SK-N-SH treated with all-trans-retinoic acid at 6 μM for 48 hours (cell line): ENCODE measurements at regions not wholly inside any gene's neighbourhood (a gene's known extent, or its start where the extent isn't known, plus 50 kb on each side); places are given as distances from the start of the nearest gene placed in this dataset.

Source experiments
- ATAC-seq: fragments of 200-7000 bp; cut with Tn5 transposase; 3 replicates; pipeline ENCODE4 v1.9.1; 2020; ENCODE audit warnings: mild to moderate bottlenecking, moderate library complexity
- ARNTL ChIP-seq: fragments of 450-650 bp; formaldehyde crosslinking; IDR thresholded peaks from 2 replicates; pipeline ENCODE4 v1.5.0; 2020; ENCODE audit warnings: low read depth, mild to moderate bottlenecking, moderate library complexity, borderline replicate concordance
- CREB5 ChIP-seq: fragments of 250-450 bp; sonication (Bioruptor Pico); IDR thresholded peaks from 2 replicates; pipeline ENCODE4 v1.5.1; 2020; ENCODE audit warnings: low read depth, mild to moderate bottlenecking, moderate library complexity
- CSDC2 ChIP-seq: fragments of 250-450 bp; sonication (Bioruptor Pico); IDR thresholded peaks from 2 replicates; pipeline ENCODE4 v1.5.0; 2020; ENCODE audit warnings: mild to moderate bottlenecking, moderate library complexity
- ESRRG ChIP-seq: fragments of 250-450 bp; sonication (Bioruptor Pico); IDR thresholded peaks from 2 replicates; pipeline ENCODE4 v1.6.1; 2021; ENCODE audit warnings: mild to moderate bottlenecking
- GLIS3 ChIP-seq: fragments of 250-450 bp; sonication (Bioruptor Pico); IDR thresholded peaks from 2 replicates; pipeline ENCODE4 v1.5.0; 2020; ENCODE audit warnings: mild to moderate bottlenecking, moderate library complexity
- ISL1 ChIP-seq: fragments of 250-450 bp; sonication (Bioruptor Pico); IDR thresholded peaks from 2 replicates; pipeline ENCODE4 v2.1.2; 2022; ENCODE audit warnings: mild to moderate bottlenecking, moderate library complexity
- PPARA ChIP-seq: fragments of 250-450 bp; sonication (Bioruptor Pico); IDR thresholded peaks from 2 replicates; pipeline ENCODE4 v1.5.0; 2020; ENCODE audit warnings: mild to moderate bottlenecking, borderline replicate concordance
- RARB ChIP-seq: fragments of 250-450 bp; sonication (Bioruptor Pico); IDR thresholded peaks from 2 replicates; pipeline ENCODE4 v1.8.0; 2021; ENCODE audit warnings: mild to moderate bottlenecking, moderate library complexity
- SNAI2 ChIP-seq: fragments of 250-450 bp; sonication (Bioruptor Pico); IDR thresholded peaks from 2 replicates; pipeline ENCODE4 v1.5.0; 2020; ENCODE audit warnings: mild to moderate bottlenecking, moderate library complexity
- TCF4 ChIP-seq: fragments of 250-450 bp; sonication (Bioruptor Pico); IDR thresholded peaks from 2 replicates; pipeline ENCODE4 v1.8.0; 2021; ENCODE audit warnings: mild to moderate bottlenecking, moderate library complexity, borderline replicate concordance
- TOX ChIP-seq: fragments of 250-450 bp; sonication (Bioruptor Pico); IDR thresholded peaks from 2 replicates; pipeline ENCODE4 v1.8.0; 2021; ENCODE audit warnings: mild to moderate bottlenecking, moderate library complexity, borderline replicate concordance
- TSHZ2 ChIP-seq: fragments of 250-450 bp; sonication (Bioruptor Pico); IDR thresholded peaks from 2 replicates; pipeline ENCODE4 v1.5.0; 2020; ENCODE audit warnings: mild to moderate bottlenecking, moderate library complexity
- ZC3H10 ChIP-seq: fragments of 250-450 bp; sonication (Bioruptor Pico); IDR thresholded peaks from 2 replicates; pipeline ENCODE4 v1.5.1; 2021; ENCODE audit warnings: mild to moderate bottlenecking, moderate library complexity
- ZFP3 ChIP-seq: fragments of 250-450 bp; sonication (Bioruptor Pico); IDR thresholded peaks from 2 replicates; pipeline ENCODE4 v1.5.0; 2020; ENCODE audit warnings: mild to moderate bottlenecking, moderate library complexity
- ZFP30 ChIP-seq: fragments of 450-650 bp; formaldehyde crosslinking; IDR thresholded peaks from 2 replicates; pipeline ENCODE4 v1.5.0; 2022; ENCODE audit warnings: mild to moderate bottlenecking, moderate library complexity
- ZNF565 ChIP-seq: fragments of 450-650 bp; formaldehyde crosslinking; conservative IDR thresholded peaks from 2 replicates; pipeline ENCODE4 v1.5.0; 2020; ENCODE audit warnings: low read depth, mild to moderate bottlenecking, moderate library complexity
- ZNF70 ChIP-seq: fragments of 450-650 bp; formaldehyde crosslinking; IDR thresholded peaks from 2 replicates; pipeline ENCODE4 v1.5.0; 2020; ENCODE audit warnings: mild to moderate bottlenecking, moderate library complexity
- ZNF8 ChIP-seq: fragments of 450-650 bp; formaldehyde crosslinking; IDR thresholded peaks from 2 replicates; pipeline ENCODE4 v1.5.0; 2020; ENCODE audit warnings: mild to moderate bottlenecking, moderate library complexity
- TF ChIP-seq, protein P1 (sequence below): fragments of 250-450 bp; sonication (Bioruptor Pico); IDR thresholded peaks from 2 replicates; pipeline ENCODE4 v1.5.1; 2021; ENCODE audit warnings: mild to moderate bottlenecking, moderate library complexity
- TF ChIP-seq, protein P2 (sequence below): fragments of 250-450 bp; sonication (Bioruptor Pico); IDR thresholded peaks from 2 replicates; pipeline ENCODE4 v1.8.0; 2021; ENCODE audit warnings: low read depth, mild to moderate bottlenecking, moderate library complexity, borderline replicate concordance
- TF ChIP-seq, protein P3 (sequence below): fragments of 250-450 bp; sonication (Bioruptor Pico); IDR thresholded peaks from 2 replicates; pipeline ENCODE4 v1.8.0; 2020; ENCODE audit warnings: mild to moderate bottlenecking, moderate library complexity, borderline replicate concordance

- ATAC-seq = no peak
- TF ChIP-seq ZFP30 (no peak), RARB (CRISPR knock-in tag) (no peak), ZC3H10 (no peak)
These were observed 357.0 kb upstream of the ID2 start for GRCh38 chr2:8324901-8325300.

GRCh38 chr2:8327371-8328100 is 354.3 kb upstream of the ID2 start:
- TF ChIP-seq CREB5 (CRISPR knock-in tag) (no peak), ZNF70 (CRISPR knock-in tag) (no peak), ZNF565 (CRISPR knock-in tag) (no peak), ZNF8 (CRISPR knock-in tag) (no peak)
- TF ChIP-seq, protein P1, sequence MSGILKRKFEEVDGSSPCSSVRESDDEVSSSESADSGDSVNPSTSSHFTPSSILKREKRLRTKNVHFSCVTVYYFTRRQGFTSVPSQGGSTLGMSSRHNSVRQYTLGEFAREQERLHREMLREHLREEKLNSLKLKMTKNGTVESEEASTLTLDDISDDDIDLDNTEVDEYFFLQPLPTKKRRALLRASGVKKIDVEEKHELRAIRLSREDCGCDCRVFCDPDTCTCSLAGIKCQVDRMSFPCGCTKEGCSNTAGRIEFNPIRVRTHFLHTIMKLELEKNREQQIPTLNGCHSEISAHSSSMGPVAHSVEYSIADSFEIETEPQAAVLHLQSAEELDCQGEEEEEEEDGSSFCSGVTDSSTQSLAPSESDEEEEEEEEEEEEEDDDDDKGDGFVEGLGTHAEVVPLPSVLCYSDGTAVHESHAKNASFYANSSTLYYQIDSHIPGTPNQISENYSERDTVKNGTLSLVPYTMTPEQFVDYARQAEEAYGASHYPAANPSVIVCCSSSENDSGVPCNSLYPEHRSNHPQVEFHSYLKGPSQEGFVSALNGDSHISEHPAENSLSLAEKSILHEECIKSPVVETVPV (CRISPR knock-in tag) = no peak
- ATAC-seq = no peak

- no peak for ATAC-seq
- TF ChIP-seq, protein P2, sequence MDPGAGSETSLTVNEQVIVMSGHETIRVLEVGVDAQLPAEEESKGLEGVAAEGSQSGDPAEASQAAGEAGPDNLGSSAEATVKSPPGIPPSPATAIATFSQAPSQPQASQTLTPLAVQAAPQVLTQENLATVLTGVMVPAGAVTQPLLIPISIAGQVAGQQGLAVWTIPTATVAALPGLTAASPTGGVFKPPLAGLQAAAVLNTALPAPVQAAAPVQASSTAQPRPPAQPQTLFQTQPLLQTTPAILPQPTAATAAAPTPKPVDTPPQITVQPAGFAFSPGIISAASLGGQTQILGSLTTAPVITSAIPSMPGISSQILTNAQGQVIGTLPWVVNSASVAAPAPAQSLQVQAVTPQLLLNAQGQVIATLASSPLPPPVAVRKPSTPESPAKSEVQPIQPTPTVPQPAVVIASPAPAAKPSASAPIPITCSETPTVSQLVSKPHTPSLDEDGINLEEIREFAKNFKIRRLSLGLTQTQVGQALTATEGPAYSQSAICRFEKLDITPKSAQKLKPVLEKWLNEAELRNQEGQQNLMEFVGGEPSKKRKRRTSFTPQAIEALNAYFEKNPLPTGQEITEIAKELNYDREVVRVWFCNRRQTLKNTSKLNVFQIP (CRISPR knock-in tag) = no peak
- TF ChIP-seq CSDC2 (CRISPR knock-in tag) (no peak), ZNF70 (CRISPR knock-in tag) (no peak), ESRRG (CRISPR knock-in tag) (no peak), RARB (CRISPR knock-in tag) (no peak), PPARA (no peak), GLIS3 (CRISPR knock-in tag) (no peak), CREB5 (CRISPR knock-in tag) (no peak), ZFP30 (no peak), TSHZ2 (CRISPR knock-in tag) (no peak), ZNF8 (CRISPR knock-in tag) (no peak), ZFP3 (CRISPR knock-in tag) (no peak), TOX (CRISPR knock-in tag) (no peak), ARNTL (CRISPR knock-in tag) (no peak), ISL1 (CRISPR knock-in tag) (no peak), SNAI2 (no peak), TCF4 (no peak), ZC3H10 (no peak)
- TF ChIP-seq, protein P1 (CRISPR knock-in tag) = no peak
- TF ChIP-seq, protein P3, sequence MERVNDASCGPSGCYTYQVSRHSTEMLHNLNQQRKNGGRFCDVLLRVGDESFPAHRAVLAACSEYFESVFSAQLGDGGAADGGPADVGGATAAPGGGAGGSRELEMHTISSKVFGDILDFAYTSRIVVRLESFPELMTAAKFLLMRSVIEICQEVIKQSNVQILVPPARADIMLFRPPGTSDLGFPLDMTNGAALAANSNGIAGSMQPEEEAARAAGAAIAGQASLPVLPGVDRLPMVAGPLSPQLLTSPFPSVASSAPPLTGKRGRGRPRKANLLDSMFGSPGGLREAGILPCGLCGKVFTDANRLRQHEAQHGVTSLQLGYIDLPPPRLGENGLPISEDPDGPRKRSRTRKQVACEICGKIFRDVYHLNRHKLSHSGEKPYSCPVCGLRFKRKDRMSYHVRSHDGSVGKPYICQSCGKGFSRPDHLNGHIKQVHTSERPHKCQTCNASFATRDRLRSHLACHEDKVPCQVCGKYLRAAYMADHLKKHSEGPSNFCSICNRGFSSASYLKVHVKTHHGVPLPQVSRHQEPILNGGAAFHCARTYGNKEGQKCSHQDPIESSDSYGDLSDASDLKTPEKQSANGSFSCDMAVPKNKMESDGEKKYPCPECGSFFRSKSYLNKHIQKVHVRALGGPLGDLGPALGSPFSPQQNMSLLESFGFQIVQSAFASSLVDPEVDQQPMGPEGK (CRISPR knock-in tag) = no peak
These were observed 353.6 kb upstream of the ID2 start for GRCh38 chr2:8328217-8328616.
